Inflammatory macrophage treated with lipopolysaccharide for 1 hour (primary cell): ENCODE measurements at regions not wholly inside any gene's neighbourhood (a gene's known extent, or its start where the extent isn't known, plus 50 kb on each side); places are given as distances from the start of the nearest gene placed in this dataset.
A peak's percentile ranks its signal among the peaks of the same experiment; 100 is the strongest.
"Not testable (repeated sequence)": the region's sequence is repeated elsewhere in the genome, so short reads cannot be mapped to it uniquely, and the experiment has no call there.

Experiments used
- DNase-seq, 2 donors: peaks; one replicate each; pipeline ENCODE4 v3.0.0-alpha.2; 2020 to 2022

DNA sequence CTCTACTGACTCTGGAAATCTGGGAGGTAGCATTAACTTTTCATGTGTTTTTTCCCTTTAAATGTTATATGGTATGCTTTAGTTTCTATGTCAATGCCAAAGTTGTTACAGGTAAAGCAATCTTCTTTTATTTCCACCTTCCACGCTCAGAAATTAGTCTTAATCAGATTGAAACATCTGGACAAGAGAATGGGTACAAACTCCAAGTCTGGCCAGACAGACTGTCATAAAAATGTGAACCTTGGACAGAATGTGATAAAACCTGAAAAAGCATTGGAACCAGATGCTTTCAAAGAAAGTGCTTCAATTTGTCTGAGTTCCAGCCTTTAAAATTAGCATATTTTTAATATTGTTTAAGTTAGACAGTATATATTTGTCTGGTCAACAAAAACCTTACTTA, 110.7 kb upstream of the P2RY1 start:
- no peak for DNase-seq

DNA sequence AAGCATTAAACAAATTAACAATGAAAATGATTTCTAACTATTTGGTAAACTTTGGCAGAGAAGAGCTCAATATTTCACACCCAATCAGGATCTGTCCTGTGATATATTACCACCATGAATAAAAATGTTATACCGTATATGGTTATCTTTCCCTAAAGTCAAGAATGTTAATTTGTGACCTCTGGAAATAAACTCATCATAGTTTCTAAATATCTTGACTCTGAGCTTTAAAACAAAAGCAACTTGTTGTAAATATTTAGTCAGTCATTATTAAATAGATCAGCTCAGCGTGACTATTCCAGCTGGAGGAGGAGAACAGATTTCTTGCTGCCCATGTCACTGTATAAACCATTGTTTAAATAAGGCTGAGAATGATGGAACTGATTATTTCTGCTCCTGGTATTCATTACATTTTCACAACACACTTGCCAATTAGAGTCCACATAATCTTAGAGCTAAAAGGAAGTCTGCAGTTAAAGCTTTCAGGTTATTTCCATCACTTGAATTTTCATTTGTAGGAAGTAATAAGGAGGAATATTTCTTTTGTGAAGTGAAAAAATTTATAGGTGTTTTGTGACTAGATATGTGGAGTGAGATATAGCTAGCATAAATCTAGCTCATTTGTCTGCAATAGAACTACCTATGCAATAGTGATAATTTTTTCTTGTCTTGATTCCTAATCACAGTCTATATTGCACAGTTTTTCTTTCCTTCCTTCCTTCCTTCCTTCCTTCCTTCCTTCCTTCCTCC, 106.5 kb upstream of the P2RY1 start:
- DNase-seq: no peak

DNA sequence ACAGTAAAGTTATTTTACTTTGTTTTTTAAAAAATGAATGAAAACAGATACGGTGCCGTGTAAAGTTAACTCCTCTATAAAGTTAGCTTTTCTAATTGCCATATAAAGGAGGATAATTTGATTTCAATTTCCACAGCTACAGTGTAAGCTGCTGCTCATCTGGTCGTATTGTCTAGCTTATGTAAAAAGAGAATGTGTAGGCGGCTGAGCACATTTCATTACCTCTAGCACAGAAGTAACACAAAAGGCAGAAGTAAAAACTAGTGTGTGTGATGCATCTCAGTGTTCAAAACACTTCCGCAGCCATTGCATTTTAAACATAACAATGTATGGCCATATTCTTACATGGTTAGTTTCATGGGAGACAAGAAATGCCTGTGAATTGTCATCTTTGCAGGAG, 105.0 kb upstream of the P2RY1 start:
- no peak for DNase-seq

DNA sequence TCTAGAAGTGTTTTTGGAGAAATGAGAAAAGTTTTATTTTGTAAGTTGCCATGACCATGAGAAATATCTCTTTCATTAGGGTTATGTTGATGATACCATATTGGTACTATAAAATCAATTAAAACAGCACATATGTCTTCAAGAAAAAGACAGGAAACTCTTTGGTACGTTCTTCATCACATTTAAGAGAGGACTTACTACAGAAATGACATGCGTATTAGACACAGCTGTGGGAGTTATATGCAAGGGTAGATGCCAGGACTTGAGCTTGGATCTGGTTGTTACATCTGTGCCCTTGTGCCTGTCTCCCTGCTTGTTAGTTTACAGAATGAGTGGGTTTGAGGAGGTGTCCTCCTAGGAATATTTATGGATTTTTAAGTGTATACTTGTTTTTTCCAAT, 103.4 kb upstream of the P2RY1 start:
- DNase-seq: no peak

DNA sequence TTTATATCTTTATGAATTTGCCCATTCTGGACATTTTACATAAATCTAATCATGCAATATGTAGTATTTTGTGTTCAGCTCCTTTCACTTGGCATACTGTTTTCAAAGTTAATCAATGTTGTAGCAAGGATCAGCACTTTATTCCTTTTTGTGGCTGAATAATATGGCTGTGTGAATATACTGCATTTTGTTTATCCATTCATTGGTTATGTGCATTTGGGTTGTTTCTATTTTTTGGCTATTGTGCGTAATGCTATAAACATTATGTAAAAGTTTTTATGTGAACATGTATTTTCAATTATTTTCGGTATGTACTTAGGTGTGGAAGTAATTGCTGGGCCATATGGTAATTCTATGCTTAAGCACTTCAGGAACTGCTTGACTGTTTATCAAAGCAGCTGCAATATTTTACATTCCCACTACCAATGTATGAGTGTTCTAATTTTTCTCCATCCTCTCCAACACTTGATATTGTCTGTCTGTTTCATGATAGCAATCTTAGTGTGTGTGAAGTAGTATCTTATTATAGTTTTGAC, 101.3 kb upstream of the P2RY1 start:
- no peak for DNase-seq

DNA sequence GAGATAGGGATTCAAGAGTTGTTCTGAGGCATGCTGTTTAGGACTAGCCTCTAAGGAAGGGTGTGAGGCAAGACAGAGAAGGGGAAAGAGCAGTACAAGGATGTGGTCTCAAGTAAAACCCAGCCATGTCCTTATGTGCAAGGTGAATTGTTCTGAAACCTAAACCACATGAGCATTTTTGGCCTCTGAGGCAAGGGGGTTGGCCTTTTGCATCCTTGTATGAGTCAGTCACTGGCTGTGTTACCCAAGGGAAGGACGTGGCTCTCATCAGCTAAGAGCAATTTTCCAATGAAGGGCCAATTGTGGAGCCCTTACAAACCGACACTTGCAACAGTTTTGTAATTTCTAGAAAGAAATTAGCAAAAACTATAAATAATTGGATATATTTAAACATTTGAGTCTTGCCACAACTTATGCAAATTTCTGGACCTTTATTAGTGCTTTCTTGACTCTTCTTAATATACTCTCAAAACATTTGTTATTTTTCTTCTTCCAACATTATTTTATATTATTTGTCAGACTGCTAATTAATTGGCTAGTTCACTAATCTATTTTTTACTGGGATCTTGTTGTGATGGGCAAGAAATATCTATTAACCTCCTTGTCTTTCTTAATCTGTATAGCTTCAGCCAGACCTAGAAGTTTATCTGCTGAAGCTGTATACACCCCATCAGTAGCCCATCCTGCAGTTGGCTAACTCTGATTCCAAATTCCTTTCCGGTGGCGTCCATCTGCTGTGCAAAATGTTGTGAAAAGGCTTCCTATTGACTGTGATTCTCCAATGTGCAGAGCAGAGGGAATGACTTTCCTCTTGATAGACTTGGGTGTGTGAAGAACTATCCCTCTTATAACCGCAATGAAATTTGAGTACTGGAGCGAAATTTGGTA, 97.7 kb upstream of the P2RY1 start:
- DNase-seq: peak in 1 of 2 donors; percentile 11

DNA sequence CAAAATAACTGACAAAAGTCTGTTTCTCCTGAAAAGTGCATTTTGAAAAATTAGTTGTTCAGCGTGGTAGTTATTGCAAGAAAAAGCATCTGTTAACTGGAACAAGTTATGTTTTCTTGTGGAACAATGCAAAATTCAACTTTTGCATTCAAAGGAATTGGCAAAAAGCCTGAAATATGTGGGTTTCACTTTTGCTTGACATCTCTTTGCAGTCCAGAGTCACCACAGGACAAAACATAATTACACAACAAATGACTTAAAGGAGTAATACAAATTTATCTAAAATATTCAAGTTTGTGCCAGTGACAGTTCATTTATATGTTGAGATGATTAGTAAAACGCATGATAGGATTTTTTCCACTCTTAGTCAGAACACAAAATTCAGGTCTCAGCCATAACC, 96.3 kb upstream of the P2RY1 start:
- DNase-seq: peak; percentile 59 to 72

DNA sequence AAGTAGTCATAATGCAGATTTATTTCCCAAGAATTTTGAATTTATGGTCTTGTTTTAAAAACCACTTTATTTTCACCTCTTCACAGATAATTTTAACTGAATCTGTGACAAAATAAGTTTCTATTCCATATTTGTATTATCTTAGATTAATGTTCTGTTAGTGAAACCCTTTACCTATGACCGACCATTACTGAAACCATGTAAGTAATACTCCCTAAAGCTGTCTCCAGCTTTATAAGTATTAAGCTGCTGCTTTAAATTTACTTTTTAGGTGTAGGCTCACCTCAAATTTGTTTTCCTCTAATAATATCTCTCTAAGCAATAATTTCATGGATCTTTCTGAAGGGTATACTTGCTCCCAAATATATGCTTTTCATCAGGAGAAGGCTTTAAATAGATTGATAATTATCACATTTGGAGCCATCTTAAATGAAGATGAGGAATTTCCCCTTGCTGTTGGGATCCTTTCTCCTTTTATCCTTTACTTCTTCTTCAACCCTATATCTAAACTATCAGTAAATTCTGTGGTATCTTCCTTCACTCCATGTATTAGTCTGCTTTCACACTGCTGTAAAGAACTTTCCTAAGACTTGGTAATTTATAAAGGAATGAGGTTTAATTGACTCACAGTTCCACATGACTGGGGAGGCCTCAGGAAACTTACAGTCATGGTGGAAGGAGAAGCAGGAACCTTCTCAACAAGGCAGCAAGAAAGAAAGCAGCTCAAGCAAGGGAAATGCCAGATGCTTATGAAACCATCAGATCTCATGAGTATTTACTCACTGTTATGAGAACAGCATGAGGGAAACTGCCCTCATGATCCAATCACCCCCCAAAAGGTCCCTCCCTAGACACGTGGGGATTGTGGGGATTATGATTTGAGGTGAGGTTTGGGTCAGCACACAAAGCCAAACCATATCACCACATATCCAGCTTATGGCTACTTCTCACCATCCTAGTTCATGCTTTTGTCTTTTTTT, 92.3 kb upstream of the P2RY1 start:
- DNase-seq: peak; percentile 47 to 59

DNA sequence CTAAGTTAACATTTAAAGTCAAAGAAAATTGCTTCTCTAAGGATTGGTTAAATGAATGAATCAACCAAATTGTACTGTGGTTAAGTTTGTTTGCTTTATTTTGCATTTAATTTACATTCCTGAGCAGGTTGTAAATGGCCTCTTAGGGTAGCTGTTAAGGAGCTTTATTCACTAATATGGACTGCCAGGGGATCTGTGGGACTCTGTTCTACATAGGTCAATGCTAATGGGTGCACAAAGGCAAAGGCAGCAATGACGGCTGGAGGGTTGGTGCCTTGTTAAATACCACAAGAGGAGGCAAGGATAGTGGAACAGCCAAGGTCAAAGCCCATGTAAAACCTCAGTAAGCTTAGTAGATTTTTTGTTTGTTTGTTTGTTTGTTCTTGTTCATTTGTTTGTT, 89.3 kb upstream of the P2RY1 start:
- no peak for DNase-seq

DNA sequence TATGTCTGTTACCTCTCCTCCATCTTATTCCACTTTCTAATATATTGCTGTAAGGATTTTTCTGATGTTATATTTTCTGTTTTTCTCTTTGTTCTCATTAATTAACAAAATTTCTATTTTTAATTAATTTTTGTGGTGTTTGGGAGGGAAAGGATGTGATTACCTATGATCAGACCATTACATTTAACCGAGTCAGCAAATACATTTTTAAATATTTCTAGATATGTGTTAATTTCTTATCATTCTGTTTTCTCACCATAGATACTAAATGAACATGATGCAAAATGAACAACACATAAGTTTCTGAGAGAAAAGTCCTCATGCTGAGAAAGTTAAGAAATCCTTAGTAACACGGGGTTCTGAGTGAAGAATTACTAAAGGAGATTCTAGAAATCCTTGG, 80.6 kb upstream of the P2RY1 start:
- DNase-seq: no peak

DNA sequence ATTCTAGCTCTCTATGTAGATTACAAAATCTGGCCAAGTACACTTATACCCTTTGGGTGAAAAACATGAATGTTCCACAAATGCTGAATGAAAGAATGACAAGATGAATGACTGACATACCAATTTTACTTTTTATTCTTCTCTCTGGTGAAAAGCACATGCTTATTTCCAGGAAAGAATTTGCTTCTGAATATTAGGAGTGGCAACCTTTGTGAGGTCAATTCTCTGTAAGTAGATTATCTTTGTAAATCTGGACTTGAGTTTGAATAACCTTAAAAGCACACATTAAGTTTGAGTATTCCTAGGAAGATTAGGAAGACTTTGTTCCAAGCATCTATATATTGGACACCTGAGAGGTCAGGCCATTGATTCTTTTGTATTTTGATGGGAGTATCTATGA, 78.1 kb upstream of the P2RY1 start:
- no peak for DNase-seq

DNA sequence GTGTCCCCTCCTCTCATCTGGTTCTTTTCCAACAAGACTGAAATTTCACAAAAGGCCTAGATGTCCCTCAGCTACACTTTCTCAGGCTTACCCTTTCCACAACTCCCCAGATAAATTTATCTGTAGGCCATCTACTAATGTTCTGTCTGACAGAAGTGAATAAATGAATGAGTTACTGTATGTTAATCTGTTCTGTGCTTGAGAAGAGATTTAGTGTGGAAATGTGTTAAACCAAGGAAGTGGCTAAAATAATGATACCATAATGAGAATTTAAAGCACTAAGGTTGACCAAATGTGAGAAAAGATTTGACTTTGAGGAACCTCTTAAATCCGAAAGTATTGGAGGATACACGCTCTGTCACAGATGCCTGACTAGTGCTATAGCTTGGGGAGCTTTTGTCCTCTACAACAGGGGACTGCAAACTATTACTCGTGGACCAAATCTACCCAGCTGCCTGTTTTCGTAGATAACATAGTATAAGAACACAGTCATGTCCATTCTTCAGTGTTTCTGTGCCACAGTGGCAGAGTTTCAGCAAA, 74.8 kb upstream of the P2RY1 start:
- no peak for DNase-seq

DNA sequence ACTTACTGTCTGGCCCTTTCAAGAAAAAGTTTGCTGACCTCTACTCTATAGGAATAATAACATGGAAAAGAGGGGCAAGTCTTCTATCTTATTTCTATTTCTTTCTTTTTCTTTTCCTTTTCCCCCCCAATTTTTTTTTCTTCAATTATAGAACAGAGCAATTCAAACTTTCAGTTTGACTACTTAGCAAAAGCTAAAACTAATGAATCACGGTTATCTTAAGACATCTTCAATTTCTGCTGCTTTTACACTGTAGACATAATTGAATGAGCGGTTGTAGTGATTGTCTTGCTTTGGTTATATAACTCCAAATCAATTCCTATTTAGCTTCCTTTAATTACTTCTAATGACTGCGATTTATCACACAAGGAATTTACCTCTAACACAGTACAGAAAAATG, 74.3 kb upstream of the P2RY1 start:
- DNase-seq: no peak

DNA sequence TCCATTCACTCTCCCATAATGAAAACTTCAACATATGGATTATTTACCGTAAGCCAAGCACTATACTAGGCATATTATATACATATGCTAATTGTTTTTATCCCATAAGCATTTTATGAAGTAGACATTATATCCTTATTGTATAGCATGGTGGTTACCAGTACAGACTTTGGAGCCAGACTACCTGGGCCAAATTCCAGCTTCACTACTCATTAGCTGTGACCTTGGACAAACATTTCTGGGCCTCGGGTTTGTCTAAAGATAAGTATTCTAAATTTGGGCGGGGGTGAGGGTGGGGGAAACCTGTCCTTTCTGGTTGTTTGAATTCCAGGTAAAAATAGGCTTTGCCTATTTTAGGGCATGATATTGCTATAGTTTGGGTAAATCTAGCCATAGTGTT, 66.5 kb upstream of the P2RY1 start:
- no peak for DNase-seq

DNA sequence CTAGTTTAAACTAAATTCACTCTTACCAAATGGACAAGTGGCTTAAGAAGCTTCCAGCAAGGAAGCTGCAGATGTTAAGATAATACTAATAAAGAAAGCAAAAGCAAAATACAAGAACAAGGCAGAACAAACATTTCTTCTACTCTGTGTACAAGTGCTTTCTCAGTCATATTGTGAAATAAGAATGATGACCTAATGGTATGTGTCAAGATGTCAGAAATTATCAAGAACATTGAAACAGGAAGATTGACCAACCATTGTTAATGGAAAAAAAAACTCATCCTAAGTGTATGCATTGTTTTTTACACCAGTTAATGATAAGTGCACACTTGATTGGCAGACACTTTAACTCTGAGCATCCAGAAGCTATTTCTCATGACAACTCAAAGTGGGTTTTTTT, 65.4 kb upstream of the P2RY1 start:
- DNase-seq: peak; percentile 88

DNA sequence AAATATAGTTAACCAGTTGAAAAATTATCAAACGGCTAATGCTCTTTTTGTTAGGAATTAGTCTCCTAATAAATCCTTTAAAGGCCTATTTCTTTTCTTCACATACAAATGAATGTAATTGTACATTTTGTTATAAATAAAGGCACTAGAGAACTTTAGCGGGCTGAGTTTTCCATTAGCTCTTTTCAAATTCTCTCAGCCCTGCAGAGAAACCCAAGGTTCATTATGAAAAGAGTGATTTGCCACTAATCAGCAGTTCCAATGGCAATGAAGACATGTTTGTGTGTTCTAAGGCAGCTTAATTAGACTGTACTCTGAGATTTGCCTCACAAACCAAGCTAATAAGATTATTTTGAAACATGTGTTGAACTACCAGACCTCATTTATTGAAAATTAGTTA, 64.6 kb upstream of the P2RY1 start:
- DNase-seq: no peak

DNA sequence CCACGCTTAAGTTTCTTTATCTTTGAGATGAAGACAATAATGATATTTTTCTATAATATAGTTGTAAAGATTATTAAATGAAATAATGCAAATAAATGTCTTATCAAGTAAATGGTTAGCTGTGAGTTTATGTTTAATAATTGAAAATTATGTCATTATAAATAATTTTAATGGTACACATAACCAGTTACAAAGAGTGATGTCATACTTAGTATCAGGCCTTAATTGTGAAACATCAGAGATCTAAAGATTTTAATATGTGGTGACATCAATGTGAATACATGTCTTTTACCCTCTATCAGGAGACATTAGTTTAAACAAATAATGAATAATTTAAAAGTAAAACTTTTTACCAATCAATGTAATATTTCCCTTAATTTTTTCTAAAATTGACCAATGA, 63.8 kb upstream of the P2RY1 start:
- DNase-seq: no peak

DNA sequence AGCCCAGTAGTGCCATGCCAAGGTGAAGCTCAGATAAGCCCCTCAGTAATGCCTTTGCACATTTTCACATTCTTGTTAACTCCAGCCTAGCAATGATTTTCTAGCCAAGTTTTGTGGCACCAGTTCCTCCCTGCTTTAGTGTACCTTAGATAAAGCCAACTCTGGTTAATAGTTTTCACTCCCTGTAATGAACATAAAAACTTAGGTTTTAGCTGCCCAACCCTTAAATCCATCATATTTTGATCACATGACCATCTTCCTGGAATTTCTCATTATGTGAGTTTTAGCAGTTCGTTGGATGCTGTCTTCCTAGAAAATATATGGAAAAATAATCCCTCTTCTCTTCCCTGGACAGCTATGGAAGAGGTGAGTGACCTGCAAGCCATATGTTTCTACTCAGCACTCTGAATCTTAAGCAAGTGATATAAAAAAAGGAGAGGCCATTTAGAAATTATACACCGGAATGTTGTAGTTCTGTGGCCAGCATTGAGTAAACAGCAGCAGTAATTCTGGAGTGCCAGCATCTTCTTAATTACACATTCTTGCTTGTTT, 62.2 kb upstream of the P2RY1 start:
- DNase-seq: no peak

DNA sequence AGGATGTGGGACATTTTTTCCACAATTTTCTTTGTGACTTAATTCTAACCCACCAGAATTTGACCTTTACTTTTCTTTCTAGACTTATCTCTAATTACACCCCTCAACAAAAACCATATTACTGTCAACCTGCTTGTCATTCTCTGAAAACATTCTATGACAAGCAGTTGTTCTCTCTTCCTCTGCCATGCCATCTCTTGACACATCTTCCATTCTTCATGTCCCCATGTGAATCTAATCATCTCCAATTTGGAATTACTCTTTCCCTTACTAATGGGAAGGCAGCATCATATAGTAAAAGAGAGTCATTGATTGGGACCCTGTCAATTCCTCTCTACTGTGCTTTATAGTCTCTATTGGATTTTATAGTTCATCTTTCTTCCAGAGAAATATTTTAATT, 61.3 kb upstream of the P2RY1 start:
- DNase-seq: no peak

DNA sequence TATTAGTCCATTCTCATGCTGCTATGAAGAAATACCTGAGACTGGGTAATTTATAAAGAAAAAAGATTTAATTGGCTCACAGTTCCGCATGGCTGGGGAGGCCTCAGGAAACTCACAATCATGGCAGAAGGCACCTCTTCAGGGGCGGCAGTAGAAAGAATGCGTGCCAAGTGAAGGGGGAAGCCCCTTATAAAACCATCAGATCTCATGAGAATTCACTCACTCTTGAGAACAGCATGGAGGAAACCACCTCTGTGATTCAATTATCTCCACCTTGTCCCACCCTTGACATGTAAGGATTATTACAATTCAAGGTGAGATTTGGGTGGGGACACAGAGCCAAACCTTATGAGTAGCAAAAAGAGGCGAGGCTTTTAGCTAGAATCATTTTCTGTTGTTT, 60.7 kb upstream of the P2RY1 start:
- not testable (repeated sequence) for DNase-seq

DNA sequence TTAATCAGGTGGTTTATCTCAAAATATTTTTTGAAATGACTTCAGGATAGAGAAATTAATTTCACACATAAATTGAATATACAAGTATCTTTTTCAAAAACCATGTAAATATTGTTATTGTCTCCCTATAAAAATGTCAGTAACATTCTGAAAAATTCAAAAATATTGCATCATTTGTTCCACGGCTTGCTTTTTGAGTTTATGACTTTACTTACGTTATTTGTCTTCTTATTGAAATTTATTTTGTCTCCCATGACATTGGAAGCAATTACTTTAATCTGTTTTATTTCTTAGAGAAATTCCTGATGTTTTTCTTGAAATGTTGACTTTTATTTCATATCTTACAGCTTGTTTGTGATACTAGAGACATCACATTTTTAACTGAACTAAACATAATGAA, 56.9 kb upstream of the P2RY1 start:
- no peak for DNase-seq

DNA sequence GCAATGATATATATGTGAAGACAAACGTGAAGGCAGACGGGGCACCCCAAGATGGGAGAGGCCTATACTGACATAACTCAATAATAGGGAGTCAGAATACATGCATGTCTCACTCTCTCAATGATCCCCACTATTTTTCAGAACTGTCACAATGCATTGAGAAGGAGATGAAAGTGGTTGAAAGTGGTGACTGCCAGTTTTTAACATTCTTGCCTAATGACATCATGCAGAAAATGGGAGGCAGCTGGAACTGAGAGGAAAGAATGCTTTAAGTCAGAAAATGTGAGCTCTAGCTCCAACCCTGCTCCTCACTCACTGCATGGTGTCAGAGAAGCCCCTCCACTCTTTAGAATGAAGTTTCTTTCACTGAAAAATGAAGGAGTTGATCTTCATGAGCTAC, 55.3 kb upstream of the P2RY1 start:
- no peak for DNase-seq
